AG09319 (cell line): ENCODE measurements at regions not wholly inside any gene's neighbourhood (a gene's known extent, or its start where the extent isn't known, plus 50 kb on each side); places are given as distances from the start of the nearest gene placed in this dataset.

ENCODE experiments used
- DNase-seq: peaks from one replicate; pipeline ENCODE4 v3.0.0-alpha.2; 2010; ENCODE audit warnings: low read depth; ENCODE audit errors: extremely low read depth
- CTCF ChIP-seq: IDR thresholded peaks from 2 replicates; pipeline ENCODE4 v1.5.1; 2011; ENCODE audit warnings: low read depth, mild to moderate bottlenecking, inconsistent platforms, low read length, moderate library complexity

DNA sequence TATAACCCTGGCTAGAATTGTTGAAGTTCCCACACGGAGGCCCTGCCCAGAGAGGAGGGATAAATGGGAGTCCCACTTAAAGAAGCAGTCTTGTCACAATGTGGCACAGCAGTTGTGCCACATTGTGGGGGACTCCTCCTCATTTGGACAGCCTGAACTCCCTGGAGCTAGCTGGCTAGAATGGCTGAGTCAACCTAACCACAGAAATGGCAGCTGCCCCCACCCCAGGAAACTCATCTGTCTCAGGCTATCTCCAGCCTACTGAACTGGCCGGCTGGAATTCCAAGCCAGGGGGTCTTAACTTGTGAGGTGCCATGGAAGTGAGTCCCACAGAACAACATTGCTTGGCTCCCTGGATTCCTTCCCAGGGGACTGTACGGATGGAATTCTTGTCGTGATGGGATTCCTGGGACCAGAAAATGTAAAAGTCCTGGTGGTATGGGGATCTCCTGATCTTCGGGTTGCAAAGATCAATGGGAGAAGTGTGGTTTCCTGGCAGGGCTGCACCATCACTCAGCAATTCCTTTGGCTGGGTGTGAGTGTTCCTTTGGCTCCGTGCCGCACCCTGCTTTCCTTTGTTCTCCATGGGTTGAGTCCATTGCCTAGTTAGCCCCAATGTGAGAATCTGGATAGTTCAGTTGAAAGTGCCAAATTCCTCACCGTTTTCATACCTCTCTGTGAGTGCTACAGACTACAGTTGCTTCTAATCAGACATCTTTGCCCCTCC, 791.2 kb upstream of the FAT3 start:
- DNase-seq = no peak
- no peak for TF ChIP-seq CTCF

GRCh38 chr11:91421641-91422040, 803.0 kb upstream of the FAT3 start:
- no peak for TF ChIP-seq CTCF
- DNase-seq = no peak

DNA sequence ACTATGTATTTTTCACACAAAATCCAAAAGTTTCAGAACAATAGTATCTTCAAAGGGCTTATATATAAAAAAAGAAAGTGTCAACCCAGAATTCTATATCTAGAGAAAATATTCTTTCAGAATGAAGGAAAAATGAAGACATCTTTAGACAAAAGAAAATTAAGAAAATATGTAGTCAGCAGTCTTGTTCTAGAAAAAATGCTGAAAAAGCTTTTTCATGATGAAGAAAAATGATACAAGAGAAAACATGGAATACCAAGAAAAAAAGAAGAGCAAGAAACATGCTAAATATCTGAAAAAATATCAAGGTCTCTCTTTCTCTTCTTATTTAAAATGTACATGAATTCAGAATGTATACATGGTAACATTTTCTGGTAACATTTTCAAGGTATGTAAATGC, 816.8 kb upstream of the FAT3 start:
- no peak for DNase-seq
- TF ChIP-seq CTCF = no peak

- no peak for TF ChIP-seq CTCF
- DNase-seq = no peak
Observed at GRCh38 chr11:91406009-91406408, 818.6 kb upstream of the FAT3 start.

DNA sequence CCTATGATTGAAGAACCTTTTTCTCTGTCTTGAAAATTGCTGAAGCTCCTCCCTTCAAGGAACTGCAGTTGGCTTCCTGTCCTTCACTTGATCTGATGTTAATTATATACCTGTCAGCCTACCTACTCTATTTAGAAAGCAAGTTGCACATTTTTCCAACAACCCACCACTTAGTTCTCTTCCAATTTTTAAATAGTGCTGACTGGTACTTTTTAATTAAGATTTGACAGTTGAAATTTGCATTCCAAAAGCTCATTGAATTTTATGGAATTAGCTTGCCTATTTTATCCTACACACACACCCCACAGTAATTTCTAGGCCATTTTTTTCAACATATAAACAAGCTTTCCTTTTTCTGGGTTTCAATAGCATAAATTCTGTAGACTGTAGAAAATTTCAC, 820.3 kb upstream of the FAT3 start:
- TF ChIP-seq CTCF = no peak
- DNase-seq = no peak

DNA sequence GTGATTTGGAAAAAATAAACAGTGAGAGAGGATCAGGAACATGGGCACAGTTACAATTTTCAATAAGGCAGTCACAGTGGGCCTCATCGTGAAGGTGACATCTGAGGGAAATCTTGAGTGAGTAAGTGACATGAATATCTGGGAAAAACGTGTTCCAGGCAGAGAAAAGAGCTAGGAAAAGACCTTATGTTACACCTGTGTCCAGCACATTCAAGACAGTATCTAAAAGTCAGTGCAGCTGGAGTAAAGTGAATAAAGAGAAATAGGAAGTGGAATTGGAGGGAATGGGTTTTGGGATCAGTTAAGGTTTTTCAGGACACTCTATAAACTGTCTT, 827.5 kb upstream of the FAT3 start:
- no peak for TF ChIP-seq CTCF
- no peak for DNase-seq

- no peak for TF ChIP-seq CTCF
- no peak for DNase-seq
Observed at GRCh38 chr11:91396236-91397133, 828.1 kb upstream of the FAT3 start.
